ENCODE measurements at regions not wholly inside any gene's neighbourhood (a gene's known extent, or its start where the extent isn't known, plus 50 kb on each side); places are given as distances from the start of the nearest gene placed in this dataset.
A peak's percentile ranks its signal among the peaks of the same experiment; 100 is the strongest.

DNA sequence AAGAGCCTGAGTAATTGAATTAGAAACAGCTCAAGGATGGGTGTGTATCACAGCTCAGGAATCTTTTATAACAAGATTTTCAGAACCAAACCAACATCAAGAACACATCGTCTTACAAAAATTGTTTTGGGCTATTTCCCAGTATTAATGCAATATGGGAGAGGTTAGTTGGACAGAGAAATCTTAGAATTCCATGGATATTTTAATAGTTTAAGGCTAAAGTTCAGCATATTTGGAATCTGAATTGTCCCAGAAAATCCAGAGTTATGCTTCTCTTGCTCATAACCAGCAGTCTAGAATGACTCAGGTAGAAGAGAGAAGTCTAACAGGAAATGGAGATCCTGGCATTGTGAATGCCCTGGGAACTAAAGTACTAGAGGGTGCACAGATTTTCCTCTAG, 74.6 kb downstream of the ADM start:
- peak; percentile 97 for DNase-seq (ENCODE audit: low read depth)
- TF ChIP-seq, protein P1, sequence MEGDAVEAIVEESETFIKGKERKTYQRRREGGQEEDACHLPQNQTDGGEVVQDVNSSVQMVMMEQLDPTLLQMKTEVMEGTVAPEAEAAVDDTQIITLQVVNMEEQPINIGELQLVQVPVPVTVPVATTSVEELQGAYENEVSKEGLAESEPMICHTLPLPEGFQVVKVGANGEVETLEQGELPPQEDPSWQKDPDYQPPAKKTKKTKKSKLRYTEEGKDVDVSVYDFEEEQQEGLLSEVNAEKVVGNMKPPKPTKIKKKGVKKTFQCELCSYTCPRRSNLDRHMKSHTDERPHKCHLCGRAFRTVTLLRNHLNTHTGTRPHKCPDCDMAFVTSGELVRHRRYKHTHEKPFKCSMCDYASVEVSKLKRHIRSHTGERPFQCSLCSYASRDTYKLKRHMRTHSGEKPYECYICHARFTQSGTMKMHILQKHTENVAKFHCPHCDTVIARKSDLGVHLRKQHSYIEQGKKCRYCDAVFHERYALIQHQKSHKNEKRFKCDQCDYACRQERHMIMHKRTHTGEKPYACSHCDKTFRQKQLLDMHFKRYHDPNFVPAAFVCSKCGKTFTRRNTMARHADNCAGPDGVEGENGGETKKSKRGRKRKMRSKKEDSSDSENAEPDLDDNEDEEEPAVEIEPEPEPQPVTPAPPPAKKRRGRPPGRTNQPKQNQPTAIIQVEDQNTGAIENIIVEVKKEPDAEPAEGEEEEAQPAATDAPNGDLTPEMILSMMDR (conservative IDR thresholded peaks at IDR 0.05; ENCODE audit: low read length) = no peak
- H3K4me3 ChIP-seq (ENCODE audit: low read length) = no peak overlapping the region

- DNase-seq (ENCODE audit: low read depth) = peak; percentile 82
- TF ChIP-seq, protein P1 (conservative IDR thresholded peaks at IDR 0.05; ENCODE audit: low read length) = no peak
- H3K4me3 ChIP-seq (ENCODE audit: low read length) = no peak overlapping the region
Observed at GRCh38 chr11:10379871-10380568, 75.0 kb upstream of the AMPD3 start.

- TF ChIP-seq, protein P1 (conservative IDR thresholded peaks at IDR 0.05; ENCODE audit: low read length) = no peak
- DNase-seq (ENCODE audit: low read depth) = no peak
- no peak overlapping the region for H3K4me3 ChIP-seq (ENCODE audit: low read length)
Observed at GRCh38 chr11:10380921-10381320, 74.1 kb upstream of the AMPD3 start.

GRCh38 chr11:10381736-10382135, 73.3 kb upstream of the AMPD3 start:
- TF ChIP-seq, protein P1 (conservative IDR thresholded peaks at IDR 0.05; ENCODE audit: low read length) = no peak
- DNase-seq (ENCODE audit: low read depth) = peak; percentile 95
- no peak overlapping the region for H3K4me3 ChIP-seq (ENCODE audit: low read length)

- TF ChIP-seq, protein P1 (conservative IDR thresholded peaks at IDR 0.05; ENCODE audit: low read length) = no peak
- H3K4me3 ChIP-seq (ENCODE audit: low read length) = no peak overlapping the region
- DNase-seq (ENCODE audit: low read depth) = no peak
Observed at GRCh38 chr11:10382518-10382917, 72.5 kb upstream of the AMPD3 start.

DNA sequence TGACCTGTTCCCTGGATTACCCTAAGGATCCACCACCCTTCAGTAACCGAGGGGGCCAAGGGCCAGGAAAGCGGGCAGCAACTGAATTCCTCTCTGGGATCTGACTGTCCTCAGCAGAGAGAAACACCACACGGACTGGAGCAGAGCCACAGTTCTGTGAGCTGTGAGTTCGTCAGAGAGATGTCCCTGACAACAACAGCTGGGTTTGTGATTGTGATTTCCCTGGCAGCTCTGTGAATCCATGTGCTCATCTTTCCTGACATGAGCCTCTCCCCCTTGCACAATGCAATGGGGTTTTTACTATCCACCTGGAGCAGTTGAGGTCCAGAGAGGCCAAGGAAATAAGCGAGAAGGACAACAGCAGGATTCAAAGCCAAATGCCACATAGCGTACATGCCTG, 69.4 kb upstream of the AMPD3 start:
- TF ChIP-seq, protein P1 (conservative IDR thresholded peaks at IDR 0.05; ENCODE audit: low read length) = no peak
- DNase-seq (ENCODE audit: low read depth) = peak; percentile 95
- no peak overlapping the region for H3K4me3 ChIP-seq (ENCODE audit: low read length)

- TF ChIP-seq, protein P1 (conservative IDR thresholded peaks at IDR 0.05; ENCODE audit: low read length) = no peak
- no peak for DNase-seq (ENCODE audit: low read depth)
- no peak overlapping the region for H3K4me3 ChIP-seq (ENCODE audit: low read length)
Observed at GRCh38 chr11:10386361-10386760, 68.7 kb upstream of the AMPD3 start.

Measured in AG10803 (cell line).